T-helper 1 cell (primary cell): ENCODE measurements at regions not wholly inside any gene's neighbourhood (a gene's known extent, or its start where the extent isn't known, plus 50 kb on each side); places are given as distances from the start of the nearest gene placed in this dataset.

Experiments
- DNase-seq, 5 donors: peaks; one replicate each; pipeline ENCODE4 v3.0.0-alpha.2; 2012 to 2020

GRCh38 chr16:51710905-51711563 lies 560.0 kb upstream of the SALL1 start:
- no peak for DNase-seq

DNA sequence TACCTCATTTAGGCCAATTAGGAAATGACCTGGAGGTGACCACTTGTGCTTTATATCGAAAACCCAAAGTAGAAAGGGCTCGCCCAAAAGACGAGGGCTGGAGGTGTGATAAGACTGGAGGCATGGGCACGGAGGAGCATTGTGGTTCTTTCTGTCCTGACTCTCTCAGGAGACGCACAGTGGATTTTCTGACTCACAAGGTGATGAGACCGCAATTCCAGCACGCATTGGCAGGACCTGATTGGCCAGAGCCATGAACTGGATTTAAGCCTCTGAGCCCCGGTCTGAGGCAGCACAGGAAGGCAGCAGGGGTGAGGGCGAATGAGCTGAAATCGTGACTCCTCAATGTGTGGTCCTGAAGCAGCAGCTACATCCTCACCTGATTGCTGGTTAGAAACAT lies 559.1 kb upstream of the SALL1 start:
- DNase-seq, result no peak

GRCh38 chr16:51708861-51709260 lies 557.8 kb upstream of the SALL1 start:
- DNase-seq, result no peak

DNA sequence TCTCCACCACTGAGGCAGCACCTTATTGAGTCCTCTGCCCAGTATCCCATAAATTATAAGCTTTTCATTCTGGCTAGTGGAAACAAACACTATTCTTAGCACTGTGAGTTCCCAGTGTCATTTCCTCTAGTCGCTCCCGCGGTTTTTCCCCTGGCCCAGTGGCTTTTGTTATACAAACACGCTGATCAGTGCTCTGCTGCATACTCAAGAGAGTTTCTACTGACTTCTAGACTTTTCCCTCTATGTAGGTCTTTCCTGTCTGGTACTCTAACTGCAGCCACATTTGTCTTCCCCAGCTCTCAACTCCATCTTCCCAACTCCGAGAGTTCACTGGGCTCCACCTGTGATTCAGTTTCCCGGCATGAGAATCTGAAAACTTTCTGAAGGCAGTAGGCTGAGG lies 556.6 kb upstream of the SALL1 start:
- no peak for DNase-seq

DNA sequence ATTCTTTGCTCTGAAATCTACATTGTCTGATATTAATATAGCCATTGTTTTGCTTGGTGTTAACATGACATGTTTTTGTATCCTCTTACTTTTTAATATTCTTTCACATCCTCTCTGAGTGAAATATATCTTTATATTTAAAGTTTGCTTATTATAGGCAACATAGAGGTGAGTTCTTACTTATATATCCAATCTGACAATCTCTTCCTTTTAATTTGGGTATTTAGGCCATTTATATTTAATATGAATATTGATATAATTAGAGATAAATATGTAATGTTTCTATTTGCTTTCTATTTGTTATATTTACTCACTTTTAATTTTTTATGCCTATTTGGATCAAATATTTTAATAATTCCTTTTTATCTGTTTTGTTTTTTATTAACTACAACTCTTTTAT lies 554.1 kb upstream of the SALL1 start:
- no peak for DNase-seq

- no peak for DNase-seq
Measured at GRCh38 chr16:51701025-51701424, 550.0 kb upstream of the SALL1 start.

GRCh38 chr16:51699686-51700396 lies 548.8 kb upstream of the SALL1 start:
- DNase-seq, result no peak

- DNase-seq, result no peak
Measured at GRCh38 chr16:51698647-51699046, 547.6 kb upstream of the SALL1 start.

GRCh38 chr16:51697454-51697853 lies 546.4 kb upstream of the SALL1 start:
- DNase-seq, result no peak

- no peak for DNase-seq
Measured at GRCh38 chr16:51696376-51696775, 545.3 kb upstream of the SALL1 start.

DNA sequence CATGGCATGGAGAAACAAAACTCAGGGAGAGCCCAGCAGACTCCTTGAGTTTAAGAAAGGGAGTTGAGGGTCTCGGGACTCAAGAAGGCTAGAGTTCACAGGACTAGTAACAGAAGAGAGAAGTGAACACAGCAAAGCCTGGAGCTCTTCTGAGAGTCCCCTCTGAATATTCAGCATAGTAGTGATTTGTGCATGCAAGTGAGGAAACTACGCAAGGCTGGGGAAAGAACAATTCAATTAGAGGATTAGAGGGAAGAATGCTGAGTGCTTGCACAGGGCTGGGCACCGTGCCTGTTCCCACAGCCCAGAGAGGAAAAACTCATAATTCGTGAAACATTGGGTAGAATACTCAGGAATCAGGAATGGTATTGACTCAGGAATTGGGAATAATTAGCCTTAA lies 540.0 kb upstream of the SALL1 start:
- DNase-seq, result no peak

GRCh38 chr16:51685498-51685897 lies 534.4 kb upstream of the SALL1 start:
- no peak for DNase-seq

- no peak for DNase-seq
Measured at GRCh38 chr16:51683882-51684281, 532.8 kb upstream of the SALL1 start.

GRCh38 chr16:51682905-51683304 lies 531.8 kb upstream of the SALL1 start:
- DNase-seq, result no peak

GRCh38 chr16:51674615-51675014 lies 523.5 kb upstream of the SALL1 start:
- no peak for DNase-seq

DNA sequence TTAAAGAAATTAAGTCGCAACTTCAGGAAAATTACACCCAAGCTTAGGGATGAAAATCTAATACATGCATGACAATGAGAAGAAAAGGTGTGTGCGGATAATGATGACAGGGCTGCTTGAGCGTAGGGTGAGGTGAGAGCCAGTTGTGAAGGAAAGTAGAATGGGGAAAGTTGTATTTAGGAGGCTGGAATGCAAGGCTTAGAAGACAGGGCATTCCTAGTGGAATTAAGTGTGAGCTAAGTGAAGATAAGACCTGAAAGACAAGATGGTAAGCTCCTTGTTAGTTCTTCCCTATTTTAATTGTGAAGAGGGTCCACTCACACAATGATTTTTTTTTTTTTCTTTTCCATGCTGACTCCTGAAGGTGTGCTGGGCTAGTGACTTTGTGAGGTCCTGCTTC lies 519.5 kb upstream of the SALL1 start:
- no peak for DNase-seq

GRCh38 chr16:51666821-51667220 lies 515.8 kb upstream of the SALL1 start:
- no peak for DNase-seq

DNA sequence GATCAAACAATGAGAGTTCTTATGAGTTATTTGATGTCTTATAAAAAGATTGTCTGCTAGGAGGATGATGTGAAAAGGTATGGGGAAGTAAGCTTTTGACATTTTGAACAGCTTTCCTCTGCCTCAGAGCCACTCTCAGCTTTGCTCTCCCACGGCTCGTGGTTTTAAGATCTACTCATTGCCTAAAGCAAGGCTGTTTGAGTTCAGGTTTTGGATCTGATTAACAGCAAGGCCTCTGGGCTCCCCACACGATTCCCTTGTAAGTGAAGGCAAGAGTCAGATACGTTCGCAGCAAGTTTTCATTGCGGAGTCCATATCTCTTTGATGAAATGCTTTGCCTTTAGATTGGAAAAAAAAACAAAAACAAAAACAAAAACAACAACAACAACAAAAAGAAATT lies 515.0 kb upstream of the SALL1 start:
- DNase-seq, result no peak

DNA sequence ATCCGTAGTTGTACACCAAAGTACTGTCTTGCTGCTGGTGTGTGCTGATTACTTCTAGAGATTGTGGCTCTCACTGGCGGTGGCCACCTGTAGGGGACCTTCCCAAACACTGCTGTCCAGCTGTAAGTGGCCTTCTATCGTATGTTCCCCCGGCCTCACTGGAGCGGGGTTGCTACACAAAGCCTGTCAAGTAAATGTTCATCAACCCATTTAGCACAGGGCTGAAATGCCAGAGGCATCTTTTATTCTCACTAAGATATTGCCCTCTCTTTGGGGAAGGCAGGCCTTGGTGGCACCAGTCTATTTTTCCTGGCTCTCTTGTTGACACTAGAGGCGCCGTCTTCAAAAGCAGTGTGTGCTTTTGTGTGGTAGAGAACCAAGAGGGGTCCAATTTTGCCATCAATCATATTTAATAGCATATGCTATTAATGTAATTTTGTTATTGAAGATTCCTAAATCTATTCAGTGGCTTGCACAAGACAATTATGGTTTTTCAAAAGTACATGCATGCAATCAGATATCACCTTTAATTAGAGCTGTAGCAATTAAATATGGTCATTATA lies 514.4 kb upstream of the SALL1 start:
- no peak for DNase-seq

- no peak for DNase-seq
Measured at GRCh38 chr16:51658531-51658930, 507.5 kb upstream of the SALL1 start.

- DNase-seq, result no peak
Measured at GRCh38 chr16:51657848-51658247, 506.8 kb upstream of the SALL1 start.

GRCh38 chr16:51655249-51655648 lies 504.2 kb upstream of the SALL1 start:
- no peak for DNase-seq

GRCh38 chr16:51651061-51651466 lies 500.0 kb upstream of the SALL1 start:
- DNase-seq, result no peak

DNA sequence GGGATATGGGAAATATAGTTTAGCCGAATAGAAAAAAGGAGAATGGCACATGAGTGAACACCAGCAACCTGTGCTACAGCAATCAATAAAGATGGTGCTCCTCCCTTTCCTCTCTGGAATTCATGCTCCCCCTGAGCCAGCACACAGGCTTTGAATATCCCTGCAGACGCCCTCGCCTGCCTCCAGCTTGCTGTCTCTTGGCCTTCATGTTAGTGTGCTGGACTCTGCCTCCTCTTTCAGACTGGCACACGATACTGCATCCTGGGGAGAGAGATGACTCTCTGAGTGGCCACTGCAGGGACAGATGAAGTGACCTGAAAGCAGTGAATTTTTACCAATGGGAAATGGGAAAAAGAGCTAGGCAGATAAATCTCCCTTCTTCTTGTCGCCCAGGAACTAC lies 498.6 kb upstream of the SALL1 start:
- DNase-seq, result no peak

- no peak for DNase-seq
Measured at GRCh38 chr16:51648526-51648925, 497.5 kb upstream of the SALL1 start.
